HL-60 (cell line): ENCODE measurements at regions not wholly inside any gene's neighbourhood (a gene's known extent, or its start where the extent isn't known, plus 50 kb on each side); places are given as distances from the start of the nearest gene placed in this dataset.

ENCODE experiments used
- DNase-seq, 2 experiments: peaks; one replicate each; pipeline ENCODE4 v3.0.0-alpha.2; 2010 to 2020; ENCODE audit warnings: low read depth in 1 of 2, low spot score in 1 of 2
- H3K27ac ChIP-seq: fragments of 250-450 bp; sonication (Bioruptor Pico); replicated peaks from 2 replicates; pipeline ENCODE4 v1.5.1; 2020; ENCODE audit warnings: mild to moderate bottlenecking, moderate library complexity
- H3K27me3 ChIP-seq: fragments of 250-450 bp; sonication (Bioruptor Pico); 2 replicates; pipeline ENCODE4 v1.5.1; 2021; ENCODE audit warnings: mild to moderate bottlenecking, moderate library complexity; ENCODE audit not compliant: insufficient read depth, poor library complexity, severe bottlenecking
- H3K4me3 ChIP-seq: replicated peaks from 2 replicates; pipeline ENCODE4 v1.5.1; 2011; ENCODE audit warnings: mild to moderate bottlenecking, control low read depth, low read length; ENCODE audit not compliant: insufficient read depth
- CTCF ChIP-seq: IDR thresholded peaks from one replicate; pipeline ENCODE4 v1.5.1; 2011; ENCODE audit warnings: low read length, control low read depth, inconsistent platforms; ENCODE audit not compliant: insufficient read depth
- GABPA ChIP-seq: IDR thresholded peaks from 2 replicates; pipeline ENCODE4 v1.6.1; 2012; ENCODE audit warnings: low read depth
- POLR2AphosphoS5 ChIP-seq: IDR thresholded peaks from 2 replicates; pipeline ENCODE4 v1.6.1; 2012; ENCODE audit warnings: low read depth
- SPI1 ChIP-seq: IDR thresholded peaks from 2 replicates; pipeline ENCODE4 v1.6.1; 2012; ENCODE audit warnings: low read depth, mild to moderate bottlenecking, borderline replicate concordance
- TF ChIP-seq, protein P1 (sequence below): IDR thresholded peaks from 2 replicates; pipeline ENCODE4 v1.6.1; 2012; ENCODE audit warnings: low read depth; ENCODE audit not compliant: insufficient replicate concordance

GRCh38 chr15:69510556-69510955, 57.9 kb downstream of the RPLP1 start:
- no peak for DNase-seq
- TF ChIP-seq, protein P1, sequence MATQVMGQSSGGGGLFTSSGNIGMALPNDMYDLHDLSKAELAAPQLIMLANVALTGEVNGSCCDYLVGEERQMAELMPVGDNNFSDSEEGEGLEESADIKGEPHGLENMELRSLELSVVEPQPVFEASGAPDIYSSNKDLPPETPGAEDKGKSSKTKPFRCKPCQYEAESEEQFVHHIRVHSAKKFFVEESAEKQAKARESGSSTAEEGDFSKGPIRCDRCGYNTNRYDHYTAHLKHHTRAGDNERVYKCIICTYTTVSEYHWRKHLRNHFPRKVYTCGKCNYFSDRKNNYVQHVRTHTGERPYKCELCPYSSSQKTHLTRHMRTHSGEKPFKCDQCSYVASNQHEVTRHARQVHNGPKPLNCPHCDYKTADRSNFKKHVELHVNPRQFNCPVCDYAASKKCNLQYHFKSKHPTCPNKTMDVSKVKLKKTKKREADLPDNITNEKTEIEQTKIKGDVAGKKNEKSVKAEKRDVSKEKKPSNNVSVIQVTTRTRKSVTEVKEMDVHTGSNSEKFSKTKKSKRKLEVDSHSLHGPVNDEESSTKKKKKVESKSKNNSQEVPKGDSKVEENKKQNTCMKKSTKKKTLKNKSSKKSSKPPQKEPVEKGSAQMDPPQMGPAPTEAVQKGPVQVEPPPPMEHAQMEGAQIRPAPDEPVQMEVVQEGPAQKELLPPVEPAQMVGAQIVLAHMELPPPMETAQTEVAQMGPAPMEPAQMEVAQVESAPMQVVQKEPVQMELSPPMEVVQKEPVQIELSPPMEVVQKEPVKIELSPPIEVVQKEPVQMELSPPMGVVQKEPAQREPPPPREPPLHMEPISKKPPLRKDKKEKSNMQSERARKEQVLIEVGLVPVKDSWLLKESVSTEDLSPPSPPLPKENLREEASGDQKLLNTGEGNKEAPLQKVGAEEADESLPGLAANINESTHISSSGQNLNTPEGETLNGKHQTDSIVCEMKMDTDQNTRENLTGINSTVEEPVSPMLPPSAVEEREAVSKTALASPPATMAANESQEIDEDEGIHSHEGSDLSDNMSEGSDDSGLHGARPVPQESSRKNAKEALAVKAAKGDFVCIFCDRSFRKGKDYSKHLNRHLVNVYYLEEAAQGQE: no peak
- no peak for TF ChIP-seq GABPA
- TF ChIP-seq POLR2AphosphoS5: no peak
- no peak for TF ChIP-seq CTCF
- no peak for TF ChIP-seq SPI1
- Histone ChIP-seq H3K4me3 (no peak overlapping the region), H3K27ac (no peak overlapping the region), H3K27me3 (no peaks in the 10 kb centered on the region)

GRCh38 chr15:69511015-69511414, 58.4 kb downstream of the RPLP1 start:
- Histone ChIP-seq H3K4me3 (no peak overlapping the region), H3K27ac (no peak overlapping the region), H3K27me3 (no peaks in the 10 kb centered on the region)
- DNase-seq: no peak
- TF ChIP-seq GABPA (no peak), SPI1 (no peak), CTCF (no peak), POLR2AphosphoS5 (no peak)
- TF ChIP-seq, protein P1: no peak

DNA sequence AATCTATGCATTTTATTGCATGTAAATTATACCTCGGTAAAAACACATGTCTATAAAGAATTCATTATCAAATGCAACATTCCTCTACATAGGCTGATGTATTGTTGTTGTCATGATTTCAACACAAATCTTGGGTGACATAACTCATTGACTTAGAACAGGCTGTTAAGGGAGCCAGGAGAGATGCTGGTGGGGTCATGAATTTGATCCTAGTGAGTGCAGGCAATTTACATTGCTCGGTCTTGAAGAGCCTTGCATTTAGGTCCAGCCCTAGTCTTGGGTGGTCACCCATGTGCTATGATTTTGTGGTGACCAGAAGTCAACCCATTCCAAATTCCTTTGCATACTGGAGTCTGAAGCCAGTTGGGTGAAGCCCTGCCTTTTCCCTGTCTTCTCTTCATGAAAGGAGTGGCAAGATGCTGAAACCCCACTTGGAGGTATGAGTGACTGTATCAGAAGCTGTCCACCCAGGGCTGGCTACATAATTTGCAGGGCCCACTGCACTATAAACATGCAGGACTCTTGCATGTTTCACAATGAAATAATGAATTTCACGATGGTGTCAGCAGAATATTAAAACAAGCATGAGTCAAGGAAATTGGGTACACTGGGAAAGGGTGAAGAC, 59.2 kb downstream of the RPLP1 start:
- DNase-seq: no peak
- H3K4me3 ChIP-seq: no peak overlapping the region
- H3K27me3 ChIP-seq: no peaks in the 10 kb centered on the region
- TF ChIP-seq CTCF (no peak), SPI1 (no peak), POLR2AphosphoS5 (no peak), GABPA (no peak)
- TF ChIP-seq, protein P1: no peak
- no peak overlapping the region for H3K27ac ChIP-seq
